A673 (cell line): ENCODE measurements at regions not wholly inside any gene's neighbourhood (a gene's known extent, or its start where the extent isn't known, plus 50 kb on each side); places are given as distances from the start of the nearest gene placed in this dataset.

Experiments used
- BruUV-seq: library from RNA; stranded (reverse); fragments of 400-500 nt; replicated peaks from 2 replicates; lab custom pipeline; 2021; lab: Mats Ljungman, UMichigan
- CTCF ChIA-PET: fragments of 300-600 bp; sonication (Branson Sonifier 250); formaldehyde crosslinking; loops from one replicate; lab custom pipeline; 2022; ENCODE audit warnings: antibody characterized with exemption; lab: Charles Lee
- POLR2A ChIA-PET: fragments of 300-600 bp; sonication (Branson Sonifier 250); formaldehyde crosslinking; loops from one replicate; lab custom pipeline; 2022; ENCODE audit warnings: antibody characterized with exemption; ENCODE audit not compliant: low non-redundant PET; lab: Charles Lee
- DNase-seq: peaks from one replicate; pipeline ENCODE4 v3.0.0-alpha.2; 2015; ENCODE audit warnings: low spot score
- H3K27ac ChIP-seq: fragments of 200-600 bp; sonication (generic); 2 replicates; pipeline ENCODE4 v1.5.1; 2016; ENCODE audit warnings: mixed run types, low read depth, mild to moderate bottlenecking, mixed read lengths, antibody characterized with exemption, low read length; ENCODE audit not compliant: poor library complexity, severe bottlenecking
- H3K27me3 ChIP-seq: fragments of 200-600 bp; sonication (generic); replicated peaks from 2 replicates; pipeline ENCODE4 v1.6.1; 2017; ENCODE audit warnings: mixed run types, low read depth, mild to moderate bottlenecking, mixed read lengths, antibody characterized with exemption, low read length; ENCODE audit not compliant: insufficient read depth, poor library complexity
- H3K36me3 ChIP-seq: fragments of 200-600 bp; sonication (generic); 2 replicates; pipeline ENCODE4 v1.6.1; 2016; ENCODE audit warnings: mixed run types, mild to moderate bottlenecking, mixed read lengths, antibody characterized with exemption, low read length; ENCODE audit not compliant: insufficient read depth, poor library complexity, severe bottlenecking
- H3K4me1 ChIP-seq: fragments of 200-600 bp; sonication (generic); 2 replicates; pipeline ENCODE4 v1.6.1; 2017; ENCODE audit warnings: mixed run types, mild to moderate bottlenecking, mixed read lengths, antibody characterized with exemption, low read length; ENCODE audit not compliant: insufficient read depth, poor library complexity, severe bottlenecking
- H3K4me3 ChIP-seq: fragments of 200-600 bp; sonication (generic); 2 replicates; pipeline ENCODE4 v1.5.1; 2016; ENCODE audit warnings: low read depth, mixed run types, mild to moderate bottlenecking, mixed read lengths, low read length; ENCODE audit not compliant: poor library complexity, severe bottlenecking
- H3K9me3 ChIP-seq: fragments of 200-600 bp; sonication (generic); 2 replicates; pipeline ENCODE4 v1.6.1; 2016; ENCODE audit warnings: mixed run types, low read depth, mild to moderate bottlenecking, mixed read lengths, antibody characterized with exemption, low read length; ENCODE audit not compliant: poor library complexity, severe bottlenecking
- CTCF ChIP-seq: fragments of 300-800, 200-600 bp; sonication (generic); conservative IDR thresholded peaks from 2 replicates; pipeline ENCODE4 v1.5.1; 2017; ENCODE audit warnings: low read depth, mild to moderate bottlenecking, antibody characterized with exemption, low read length, moderate library complexity, mixed read lengths
- EZH2 ChIP-seq: fragments of 200-600 bp; sonication (generic); IDR thresholded peaks from 2 replicates; pipeline ENCODE4 v1.6.1; 2017; ENCODE audit warnings: borderline replicate concordance, low read depth, mild to moderate bottlenecking, mixed read lengths, antibody characterized with exemption, low read length; ENCODE audit not compliant: poor library complexity, severe bottlenecking
- intact Hi-C: fragments of 100-400 bp; cut with micrococcal nuclease; formaldehyde crosslinking; loops from one replicate; pipeline ENCODE4 v1.10.0; 2022; ENCODE audit not compliant: unreplicated experiment

GRCh38 chr1:23632479-23633160, 59.0 kb upstream of the RPL11 start:
- CTCF ChIA-PET: no interaction called here

GRCh38 chr1:23629708-23630290, 61.8 kb upstream of the RPL11 start:
- Histone ChIP-seq H3K4me3 (no peak overlapping the region), H3K36me3 (no peaks in the 10 kb centered on the region), H3K4me1 (no peaks in the 10 kb centered on the region), H3K27me3 (no peaks in the 10 kb centered on the region), H3K27ac (no peak overlapping the region), H3K9me3 (no peaks in the 10 kb centered on the region)
- BruUV-seq: no TSS peak
- DNase-seq: no peak
- POLR2A ChIA-PET: no interaction called here
- intact Hi-C loops: loop anchor here (10.0 kb wide), 1 partner anchor 655 kb away; the partner anchor contains the start of gene LACTBL1
- CTCF ChIA-PET: no interaction called here
- TF ChIP-seq CTCF (no peak), EZH2 (no peak)

More at GRCh38 chr1:23632479-23633160, 59.0 kb upstream of the RPL11 start:
- TF ChIP-seq CTCF (no peak), EZH2 (no peak)
- Histone ChIP-seq H3K4me3 (no peak overlapping the region), H3K27me3 (no peaks in the 10 kb centered on the region), H3K36me3 (no peaks in the 10 kb centered on the region), H3K4me1 (peaks cover 2% of the 10 kb centered on the region), H3K9me3 (no peaks in the 10 kb centered on the region), H3K27ac (no peak overlapping the region)
- POLR2A ChIA-PET: no interaction called here
- no peak for DNase-seq
- intact Hi-C loops: loop anchor here (10.0 kb wide), 1 partner anchor 658 kb away; the partner anchor contains the start of gene LACTBL1
- BruUV-seq: no TSS peak

GRCh38 chr1:23628951-23629387, 62.6 kb upstream of the RPL11 start:
- no peaks in the 10 kb centered on the region for H3K27me3 ChIP-seq
- no peaks in the 10 kb centered on the region for H3K36me3 ChIP-seq
- ChIA-PET CTCF (no interaction called here), POLR2A (no interaction called here)
- no peaks in the 10 kb centered on the region for H3K4me1 ChIP-seq
- no peak for DNase-seq
- no peak overlapping the region for H3K4me3 ChIP-seq
- no TSS peak for BruUV-seq
- no peaks in the 10 kb centered on the region for H3K9me3 ChIP-seq
- TF ChIP-seq EZH2 (no peak), CTCF (no peak)
- H3K27ac ChIP-seq: no peak overlapping the region
- intact Hi-C loops: no loop called here
